ENCODE measurements at regions not wholly inside any gene's neighbourhood (a gene's known extent, or its start where the extent isn't known, plus 50 kb on each side); places are given as distances from the start of the nearest gene placed in this dataset.

DNA sequence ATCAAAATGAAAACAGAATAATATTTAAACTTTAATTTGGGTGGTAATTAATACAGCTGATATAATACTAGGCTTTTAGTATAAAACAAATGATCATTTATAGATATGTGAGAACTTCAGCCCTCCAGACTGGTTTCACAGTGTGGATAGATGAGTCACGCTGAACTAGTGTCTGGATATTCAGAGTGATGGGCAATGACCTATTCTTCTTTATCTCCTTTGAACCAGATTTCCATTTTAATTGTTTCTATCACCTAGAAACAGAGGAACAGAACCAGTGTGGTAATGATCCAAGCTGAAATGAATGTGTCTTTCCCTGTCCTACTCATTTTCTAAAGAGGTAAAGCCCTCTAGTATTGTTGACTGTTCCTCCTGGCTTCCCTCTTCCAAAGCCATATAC, 155.2 kb upstream of the GK2 start:
- Histone ChIP-seq H2AK5ac (ENCODE audit: low read depth, low read length) (no peak overlapping the region), H2BK5ac (ENCODE audit: low read depth, low read length, poor library complexity, severe bottlenecking) (no peak overlapping the region), H3K27ac (ENCODE audit: insufficient read depth, low read length) (no peak overlapping the region), H3K56ac (ENCODE audit: extremely low read depth, insufficient read depth, low read length) (no peak overlapping the region), H4K5ac (ENCODE audit: low read depth, low read length) (no peak overlapping the region), H3K9ac (ENCODE audit: low read depth, low read length) (no peak overlapping the region), H3K4me1 (ENCODE audit: control insufficient read depth, insufficient read depth, low read length) (no peaks in the 10 kb centered on the region), H2BK15ac (ENCODE audit: low read depth, low read length) (no peak overlapping the region), H3K4me3 (ENCODE audit: insufficient read depth, low read depth, low read length) (no peak overlapping the region), H2BK20ac (ENCODE audit: low read depth, low read length) (no peak overlapping the region), H3K4me2 (ENCODE audit: low read depth, low read length) (no peak overlapping the region), H4K20me1 (ENCODE audit: insufficient read depth, low read length) (no peaks in the 10 kb centered on the region), H3K4ac (ENCODE audit: low read depth, low read length) (no peak overlapping the region), H4K91ac (ENCODE audit: insufficient read depth, low read depth, low read length) (no peak overlapping the region), H3K23ac (ENCODE audit: low read depth, low read length) (no peak overlapping the region), H3K79me1 (ENCODE audit: low read depth in 1 of 2, low read length in 2 of 2) (no peaks in the 10 kb centered on the region), H3K9me3 (ENCODE audit: control insufficient read depth, insufficient read depth, low read length) (no peaks in the 10 kb centered on the region), H2AK9ac (replicated peaks; ENCODE audit: low read depth, low read length, poor library complexity) (no peak overlapping the region), H3K27me3 (ENCODE audit: control insufficient read depth, insufficient read depth, low read length) (no peaks in the 10 kb centered on the region), H3K9me1 (ENCODE audit: insufficient read depth, low read length) (no peaks in the 10 kb centered on the region), H4K8ac (ENCODE audit: low read depth in 2 of 2, low read length in 2 of 2) (no peak overlapping the region), H3K18ac (ENCODE audit: low read depth, low read length) (no peak overlapping the region), H3K36me3 (ENCODE audit: control insufficient read depth, insufficient read depth, low read length) (no peaks in the 10 kb centered on the region), H2BK120ac (ENCODE audit: low read depth, low read length) (no peak overlapping the region), H3K14ac (replicated peaks; ENCODE audit: low read depth, low read length) (no peak overlapping the region), H2AFZ (replicated peaks; ENCODE audit: low read length, poor library complexity) (no peak overlapping the region)
- DNase-seq (no peak), ATAC-seq (ENCODE audit: low read depth) (no peak)
- POLR2A ChIA-PET (ENCODE audit: unreplicated experiment) = no interaction called here
- TF ChIP-seq, protein P1, sequence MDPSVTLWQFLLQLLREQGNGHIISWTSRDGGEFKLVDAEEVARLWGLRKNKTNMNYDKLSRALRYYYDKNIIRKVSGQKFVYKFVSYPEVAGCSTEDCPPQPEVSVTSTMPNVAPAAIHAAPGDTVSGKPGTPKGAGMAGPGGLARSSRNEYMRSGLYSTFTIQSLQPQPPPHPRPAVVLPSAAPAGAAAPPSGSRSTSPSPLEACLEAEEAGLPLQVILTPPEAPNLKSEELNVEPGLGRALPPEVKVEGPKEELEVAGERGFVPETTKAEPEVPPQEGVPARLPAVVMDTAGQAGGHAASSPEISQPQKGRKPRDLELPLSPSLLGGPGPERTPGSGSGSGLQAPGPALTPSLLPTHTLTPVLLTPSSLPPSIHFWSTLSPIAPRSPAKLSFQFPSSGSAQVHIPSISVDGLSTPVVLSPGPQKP (IDR thresholded peaks at IDR 0.05; ENCODE audit: borderline replicate concordance, low read depth, low read length) = no peak
- TF ChIP-seq, protein P2, sequence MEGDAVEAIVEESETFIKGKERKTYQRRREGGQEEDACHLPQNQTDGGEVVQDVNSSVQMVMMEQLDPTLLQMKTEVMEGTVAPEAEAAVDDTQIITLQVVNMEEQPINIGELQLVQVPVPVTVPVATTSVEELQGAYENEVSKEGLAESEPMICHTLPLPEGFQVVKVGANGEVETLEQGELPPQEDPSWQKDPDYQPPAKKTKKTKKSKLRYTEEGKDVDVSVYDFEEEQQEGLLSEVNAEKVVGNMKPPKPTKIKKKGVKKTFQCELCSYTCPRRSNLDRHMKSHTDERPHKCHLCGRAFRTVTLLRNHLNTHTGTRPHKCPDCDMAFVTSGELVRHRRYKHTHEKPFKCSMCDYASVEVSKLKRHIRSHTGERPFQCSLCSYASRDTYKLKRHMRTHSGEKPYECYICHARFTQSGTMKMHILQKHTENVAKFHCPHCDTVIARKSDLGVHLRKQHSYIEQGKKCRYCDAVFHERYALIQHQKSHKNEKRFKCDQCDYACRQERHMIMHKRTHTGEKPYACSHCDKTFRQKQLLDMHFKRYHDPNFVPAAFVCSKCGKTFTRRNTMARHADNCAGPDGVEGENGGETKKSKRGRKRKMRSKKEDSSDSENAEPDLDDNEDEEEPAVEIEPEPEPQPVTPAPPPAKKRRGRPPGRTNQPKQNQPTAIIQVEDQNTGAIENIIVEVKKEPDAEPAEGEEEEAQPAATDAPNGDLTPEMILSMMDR (conservative IDR thresholded peaks at IDR 0.05; ENCODE audit: low read depth, low read length) = no peak
- TF ChIP-seq MAFK (IDR thresholded peaks at IDR 0.05; ENCODE audit: low read depth, low read length) = no peak
- no TSS peak for BruUV-seq (replicated peaks)
- intact Hi-C loops (cut with micrococcal nuclease) (no loop called here), dilution Hi-C loops (cut with HindIII; ENCODE audit: low sequenced_read_pairs, unreplicated experiment) (no loop called here), in situ Hi-C loops (cut with MboI; ENCODE audit: low sequenced_read_pairs) (no loop called here)
- CTCF ChIA-PET = no interaction called here
- no CpG with 5 or more reads among the region's 1 CpG for WGBS, 2 experiments (ENCODE audit: extremely low coverage in 2 of 2, insufficient read length in 1 of 2)

Measured in IMR-90 (cell line).